ENCODE measurements at regions not wholly inside any gene's neighbourhood (a gene's known extent, or its start where the extent isn't known, plus 50 kb on each side); places are given as distances from the start of the nearest gene placed in this dataset.

- TF ChIP-seq CTCF (conservative IDR thresholded peaks at IDR 0.05; ENCODE audit: low read depth, low read length): no peak
- Histone ChIP-seq H3K4me3 (IDR thresholded peaks at IDR 0.05; ENCODE audit: insufficient read depth, low read depth, low read length) (no peak overlapping the region), H3K4me1 (ENCODE audit: low read depth, poor library complexity, severe bottlenecking) (no peaks in the 10 kb centered on the region), H3K9ac (no peak overlapping the region), H3K79me2 (ENCODE audit: insufficient read depth, low read depth) (no peaks in the 10 kb centered on the region), H3K27ac (no peak overlapping the region), H2AFZ (ENCODE audit: low read depth) (no peak overlapping the region), H3K36me3 (ENCODE audit: insufficient read depth) (no peaks in the 10 kb centered on the region), H3K27me3 (ENCODE audit: insufficient read depth, low read depth) (no peaks in the 10 kb centered on the region), H4K20me1 (ENCODE audit: insufficient read depth) (no peaks in the 10 kb centered on the region), H3K4me2 (no peak overlapping the region)
Measured at GRCh38 chr13:104416973-104417372, 1350.8 kb upstream of the SLC10A2 start.

GRCh38 chr13:104414771-104415170 is 1348.6 kb upstream of the SLC10A2 start:
- H3K27me3 ChIP-seq (ENCODE audit: insufficient read depth, low read depth): no peaks in the 10 kb centered on the region
- TF ChIP-seq CTCF (conservative IDR thresholded peaks at IDR 0.05; ENCODE audit: low read depth, low read length): no peak
- H3K9ac ChIP-seq: no peak overlapping the region
- no peak overlapping the region for H3K4me3 ChIP-seq (IDR thresholded peaks at IDR 0.05; ENCODE audit: insufficient read depth, low read depth, low read length)
- no peaks in the 10 kb centered on the region for H3K4me1 ChIP-seq (ENCODE audit: low read depth, poor library complexity, severe bottlenecking)
- no peak overlapping the region for H3K27ac ChIP-seq
- H3K36me3 ChIP-seq (ENCODE audit: insufficient read depth): no peaks in the 10 kb centered on the region
- H3K4me2 ChIP-seq: no peak overlapping the region
- no peaks in the 10 kb centered on the region for H4K20me1 ChIP-seq (ENCODE audit: insufficient read depth)
- no peaks in the 10 kb centered on the region for H3K79me2 ChIP-seq (ENCODE audit: insufficient read depth, low read depth)
- no peak overlapping the region for H2AFZ ChIP-seq (ENCODE audit: low read depth)

- no peak overlapping the region for H2AFZ ChIP-seq (ENCODE audit: low read depth)
Measured at GRCh38 chr13:104414181-104414580, 1348.0 kb upstream of the SLC10A2 start.

GRCh38 chr13:104411141-104411765 is 1345.0 kb upstream of the SLC10A2 start:
- no peaks in the 10 kb centered on the region for H3K79me2 ChIP-seq (ENCODE audit: insufficient read depth, low read depth)
- H2AFZ ChIP-seq (ENCODE audit: low read depth): no peak overlapping the region
- no peaks in the 10 kb centered on the region for H3K36me3 ChIP-seq (ENCODE audit: insufficient read depth)
- H4K20me1 ChIP-seq (ENCODE audit: insufficient read depth): no peaks in the 10 kb centered on the region
- H3K27me3 ChIP-seq (ENCODE audit: insufficient read depth, low read depth): no peaks in the 10 kb centered on the region
- no peak overlapping the region for H3K4me3 ChIP-seq (IDR thresholded peaks at IDR 0.05; ENCODE audit: insufficient read depth, low read depth, low read length)
- H3K4me2 ChIP-seq: no peak overlapping the region
- H3K9ac ChIP-seq: no peak overlapping the region
- H3K27ac ChIP-seq: no peak overlapping the region
- no peaks in the 10 kb centered on the region for H3K4me1 ChIP-seq (ENCODE audit: low read depth, poor library complexity, severe bottlenecking)
- no peak for TF ChIP-seq CTCF (conservative IDR thresholded peaks at IDR 0.05; ENCODE audit: low read depth, low read length)

More at GRCh38 chr13:104414181-104414580, 1348.0 kb upstream of the SLC10A2 start:
- H3K9ac ChIP-seq: no peak overlapping the region
- H4K20me1 ChIP-seq (ENCODE audit: insufficient read depth): no peaks in the 10 kb centered on the region
- H3K4me2 ChIP-seq: no peak overlapping the region
- H3K27me3 ChIP-seq (ENCODE audit: insufficient read depth, low read depth): no peaks in the 10 kb centered on the region
- H3K4me3 ChIP-seq (IDR thresholded peaks at IDR 0.05; ENCODE audit: insufficient read depth, low read depth, low read length): no peak overlapping the region
- TF ChIP-seq CTCF (conservative IDR thresholded peaks at IDR 0.05; ENCODE audit: low read depth, low read length): no peak
- no peaks in the 10 kb centered on the region for H3K79me2 ChIP-seq (ENCODE audit: insufficient read depth, low read depth)
- H3K36me3 ChIP-seq (ENCODE audit: insufficient read depth): no peaks in the 10 kb centered on the region
- no peak overlapping the region for H3K27ac ChIP-seq
- no peaks in the 10 kb centered on the region for H3K4me1 ChIP-seq (ENCODE audit: low read depth, poor library complexity, severe bottlenecking)

All from KMS-11 (cell line).